Transverse colon (tissue), 4 donors: ENCODE measurements at regions not wholly inside any gene's neighbourhood (a gene's known extent, or its start where the extent isn't known, plus 50 kb on each side); places are given as distances from the start of the nearest gene placed in this dataset.

ENCODE experiments used
- DNase-seq: peaks from one replicate; pipeline ENCODE4 v3.0.0-alpha.2; 2019
- H3K27ac ChIP-seq, 4 donors: fragments of 200-600 bp; sonication (generic); 2 replicates each; pipeline ENCODE4 v1.5.1; 2016 to 2018; ENCODE audit warnings: inconsistent platforms in 4 of 4
- H3K27me3 ChIP-seq: fragments of 200-600 bp; sonication (generic); 2 replicates; pipeline ENCODE4 v1.5.1; 2017; ENCODE audit warnings: inconsistent platforms
- H3K36me3 ChIP-seq, 4 donors: fragments of 200-600 bp; sonication (generic); 2 replicates each; pipeline ENCODE4 v1.5.1; 2017 to 2019; ENCODE audit warnings: inconsistent platforms in 4 of 4
- H3K4me1 ChIP-seq, 4 donors: fragments of 200-600 bp; sonication (generic); 2 replicates each; pipeline ENCODE4 v1.5.1; 2017 to 2020; ENCODE audit warnings: inconsistent platforms in 4 of 4
- H3K4me3 ChIP-seq, 4 donors: fragments of 200-600 bp; sonication (generic); 1 replicate in 1 of 4; 2 replicates in 3 of 4; pipeline versions ENCODE4 v1.5.1 to v1.6.1; 2017 to 2019; ENCODE audit warnings: inconsistent platforms in 4 of 4
- H3K9me3 ChIP-seq, 2 donors: fragments of 200-600 bp; sonication (generic); 2 replicates each; pipeline ENCODE4 v1.5.1; 2017 to 2019; ENCODE audit warnings: inconsistent platforms in 2 of 2
- EP300 ChIP-seq: sonication (generic); formaldehyde crosslinking; IDR thresholded peaks from one replicate; pipeline ENCODE4 v1.6.1; 2017; ENCODE audit warnings: antibody characterized with exemption, low read depth
- POLR2A ChIP-seq: fragments of 450-650 bp; IDR thresholded peaks from one replicate; pipeline ENCODE4 v1.6.1; 2016; ENCODE audit warnings: antibody characterized with exemption, mild to moderate bottlenecking, moderate library complexity
- POLR2AphosphoS5 ChIP-seq, 3 donors: sonication (generic); formaldehyde crosslinking; IDR thresholded peaks; one replicate each; pipeline ENCODE4 v1.6.1; 2016; ENCODE audit warnings: antibody characterized with exemption in 3 of 3
- WGBS, 2 donors: methylation state at CpG; one replicate each; pipeline ENCODE4 v1.1.5; 2018; ENCODE audit warnings: low coverage in 1 of 2; 5-methylcytosine and 5-hydroxymethylcytosine counted together
- in situ Hi-C, 4 donors: fragments of 200-750 bp; cut with MboI; loops; one replicate each; pipeline versions ENCODE4 v1.15.0 to v1.15.1; 2017; ENCODE audit warnings: low sequenced_read_pairs in 3 of 4, low pct_ligation_motif_present in 1 of 4, low pct_unique_long_range_greater_than_20kb in 1 of 4
- intact Hi-C: fragments of 100-400 bp; cut with DNase I; formaldehyde crosslinking; loops from one replicate; pipeline ENCODE4 v1.15.1; 2023; ENCODE audit warnings: low total_unique reads
- TF ChIP-seq, protein P1 (sequence below), 5 experiments: fragments of 200-600 bp in 3 of 5; fragments of 450-650 bp in 2 of 5; sonication (generic) in 3 of 5; IDR thresholded peaks; 1 replicate in 2 of 5; 2 replicates in 3 of 5; pipeline ENCODE4 v1.5.1; 2016 to 2017; ENCODE audit warnings: antibody characterized with exemption in 5 of 5, inconsistent platforms in 3 of 5, mild to moderate bottlenecking in 2 of 5, moderate library complexity in 1 of 5

DNA sequence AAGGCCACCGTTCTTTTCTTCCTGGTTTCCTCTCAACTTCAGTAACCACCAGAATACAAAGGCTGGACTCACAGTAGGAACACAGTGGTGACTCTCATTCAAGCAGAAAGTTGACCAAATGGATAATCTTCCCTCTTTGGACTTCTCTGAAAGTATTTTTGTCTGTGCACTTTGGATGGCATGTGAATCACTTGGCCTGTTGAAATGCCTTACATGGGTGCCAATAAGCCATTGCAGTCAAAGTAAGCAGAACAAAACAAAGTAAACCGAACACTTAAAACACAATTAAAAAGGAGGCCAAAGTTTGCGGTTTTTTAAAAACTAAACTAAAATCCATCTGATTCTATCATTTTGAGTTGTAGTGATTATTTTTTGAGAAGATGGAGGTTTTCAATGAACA, 370.1 kb upstream of the DDHD1 start:
- Histone ChIP-seq H3K4me3 (no peak overlapping the region), H3K9me3 (no peaks in the 10 kb centered on the region), H3K4me1 (peaks cover 0 to 6% (median 0%) of the 10 kb centered on the region in 4 donors), H3K27me3 (no peaks in the 10 kb centered on the region), H3K36me3 (no peaks in the 10 kb centered on the region), H3K27ac (no peak overlapping the region)
- WGBS, 2 donors = 75 to 82% methylated on average over 3 of the region's 3 CpGs
- in situ Hi-C loops = no loop called here
- TF ChIP-seq, protein P1, sequence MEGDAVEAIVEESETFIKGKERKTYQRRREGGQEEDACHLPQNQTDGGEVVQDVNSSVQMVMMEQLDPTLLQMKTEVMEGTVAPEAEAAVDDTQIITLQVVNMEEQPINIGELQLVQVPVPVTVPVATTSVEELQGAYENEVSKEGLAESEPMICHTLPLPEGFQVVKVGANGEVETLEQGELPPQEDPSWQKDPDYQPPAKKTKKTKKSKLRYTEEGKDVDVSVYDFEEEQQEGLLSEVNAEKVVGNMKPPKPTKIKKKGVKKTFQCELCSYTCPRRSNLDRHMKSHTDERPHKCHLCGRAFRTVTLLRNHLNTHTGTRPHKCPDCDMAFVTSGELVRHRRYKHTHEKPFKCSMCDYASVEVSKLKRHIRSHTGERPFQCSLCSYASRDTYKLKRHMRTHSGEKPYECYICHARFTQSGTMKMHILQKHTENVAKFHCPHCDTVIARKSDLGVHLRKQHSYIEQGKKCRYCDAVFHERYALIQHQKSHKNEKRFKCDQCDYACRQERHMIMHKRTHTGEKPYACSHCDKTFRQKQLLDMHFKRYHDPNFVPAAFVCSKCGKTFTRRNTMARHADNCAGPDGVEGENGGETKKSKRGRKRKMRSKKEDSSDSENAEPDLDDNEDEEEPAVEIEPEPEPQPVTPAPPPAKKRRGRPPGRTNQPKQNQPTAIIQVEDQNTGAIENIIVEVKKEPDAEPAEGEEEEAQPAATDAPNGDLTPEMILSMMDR (IDR thresholded peaks at IDR 0.05) = no peak
- TF ChIP-seq POLR2A = no peak
- DNase-seq = no peak
- intact Hi-C loops = no loop called here

DNA sequence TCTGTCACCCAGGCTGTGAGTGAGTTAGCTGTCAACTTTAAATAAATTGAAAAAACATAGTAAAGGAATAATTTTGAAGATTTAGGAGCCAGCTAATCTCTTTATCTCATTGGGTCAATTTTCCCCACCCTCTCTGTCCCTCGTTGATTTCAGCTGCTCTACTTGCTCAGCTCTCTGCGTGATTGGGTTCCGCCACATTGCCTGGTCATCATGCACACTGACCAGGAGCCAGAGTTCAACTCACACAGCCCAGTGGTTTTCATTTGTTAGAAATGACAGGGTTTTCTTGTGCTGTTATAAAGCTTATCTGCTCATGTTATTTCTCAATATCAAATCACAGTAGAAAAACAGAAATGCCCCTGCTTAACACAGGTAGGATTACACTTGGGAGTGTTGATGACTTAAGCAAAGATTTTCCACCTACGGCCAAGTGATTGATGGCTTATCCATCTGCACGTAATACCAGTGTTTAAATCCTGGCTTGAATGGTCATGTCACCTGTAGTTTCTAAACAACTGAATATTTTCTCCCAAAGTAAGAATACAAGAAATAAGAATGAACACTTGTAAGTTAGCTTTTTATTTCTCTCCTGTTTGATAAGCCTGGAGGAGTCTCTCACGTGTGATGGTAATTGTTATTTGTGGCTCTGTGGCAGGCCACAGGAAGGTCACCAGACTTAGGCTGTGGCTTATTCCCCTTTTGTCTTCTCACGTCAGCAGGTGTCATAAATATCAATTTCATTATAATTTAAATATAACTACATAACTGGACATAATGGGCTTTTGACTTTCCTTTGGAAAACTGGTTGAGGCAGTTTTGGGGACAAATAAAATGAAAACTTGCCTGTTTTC, 367.2 kb upstream of the DDHD1 start:
- DNase-seq = no peak
- Histone ChIP-seq H3K27me3 (no peaks in the 10 kb centered on the region), H3K9me3 (no peaks in the 10 kb centered on the region), H3K27ac (no peak overlapping the region), H3K4me3 (no peak overlapping the region), H3K4me1 (peaks cover 0 to 8% (median 0%) of the 10 kb centered on the region in 4 donors), H3K36me3 (no peaks in the 10 kb centered on the region)
- no peak for TF ChIP-seq POLR2AphosphoS5 (IDR thresholded peaks at IDR 0.05)
- no peak for TF ChIP-seq EP300
- TF ChIP-seq, protein P1 (IDR thresholded peaks at IDR 0.05) = no peak
- TF ChIP-seq POLR2A = no peak
- 78 to 83% methylated on average over 7 of the region's 7 CpGs for WGBS, 2 donors
- in situ Hi-C loops (no loop called here), intact Hi-C loops (no loop called here)

DNA sequence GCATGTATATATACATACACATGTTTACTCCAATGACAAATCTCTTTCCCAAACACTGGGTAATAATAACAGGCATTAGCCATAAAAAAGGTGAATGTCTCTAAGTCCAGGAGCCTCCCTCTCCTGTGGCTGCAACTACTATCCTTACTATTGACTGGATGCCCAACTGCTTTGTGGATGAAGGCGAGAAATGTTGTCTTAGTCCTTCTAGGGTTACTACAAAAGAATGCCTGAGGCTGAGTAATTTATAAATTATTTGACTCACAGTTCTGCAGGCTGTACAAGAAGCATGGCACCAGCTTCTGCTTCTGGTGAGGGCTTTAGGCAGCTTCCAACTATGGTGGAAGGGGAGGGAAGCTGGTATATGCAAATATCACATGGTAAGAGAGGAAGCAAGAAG, 366.0 kb upstream of the DDHD1 start:
- in situ Hi-C loops = no loop called here
- no peak for DNase-seq
- intact Hi-C loops = no loop called here
- 71% methylated on average over 1 of the region's 1 CpG; no CpG with 5 or more reads in 1 of the 2 donors for WGBS, 2 donors
- no peak for TF ChIP-seq POLR2AphosphoS5 (IDR thresholded peaks at IDR 0.05)
- TF ChIP-seq POLR2A = no peak
- no peak for TF ChIP-seq EP300
- TF ChIP-seq, protein P1 (IDR thresholded peaks at IDR 0.05) = no peak
- Histone ChIP-seq H3K4me3 (no peak overlapping the region), H3K36me3 (no peaks in the 10 kb centered on the region), H3K27ac (no peak overlapping the region), H3K27me3 (no peaks in the 10 kb centered on the region), H3K4me1 (peaks cover 0 to 4% (median 0%) of the 10 kb centered on the region in 4 donors), H3K9me3 (no peaks in the 10 kb centered on the region)

DNA sequence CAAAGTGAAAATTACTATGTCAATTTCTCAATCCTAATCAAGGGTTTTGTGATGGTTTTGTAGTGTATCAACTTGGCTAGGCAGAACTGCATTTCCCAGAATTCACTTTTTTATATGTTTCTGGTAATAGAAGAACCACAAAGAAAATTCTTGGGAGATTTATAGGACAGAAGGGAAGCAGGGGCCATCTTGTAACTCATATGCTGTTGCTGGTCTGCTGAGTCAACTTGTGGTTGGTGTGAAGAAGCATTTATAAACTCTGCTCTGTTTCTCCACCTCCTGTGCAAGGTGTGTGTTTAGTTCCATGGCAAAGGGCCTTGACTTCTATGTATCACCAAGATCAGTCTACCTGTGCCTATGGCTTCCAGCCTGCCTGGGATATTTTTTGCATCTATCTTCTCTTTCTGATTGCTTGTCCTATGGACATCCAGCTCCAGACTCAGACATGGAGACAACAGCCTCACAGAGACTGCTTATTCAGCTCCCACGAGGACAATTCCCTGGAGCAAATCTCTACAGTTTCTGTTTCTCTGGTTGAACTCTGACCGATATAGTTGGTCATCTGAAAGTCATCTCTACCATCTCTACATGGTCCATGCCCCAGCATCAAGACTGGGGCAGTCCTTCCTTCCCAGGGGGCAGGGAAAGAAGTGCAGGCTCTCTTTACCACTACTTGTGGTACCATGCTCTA, 364.3 kb upstream of the DDHD1 start:
- Histone ChIP-seq H3K27ac (no peak overlapping the region), H3K4me3 (no peak overlapping the region), H3K27me3 (no peaks in the 10 kb centered on the region), H3K36me3 (no peaks in the 10 kb centered on the region), H3K4me1 (peaks cover 0 to 4% (median 0%) of the 10 kb centered on the region in 4 donors), H3K9me3 (no peaks in the 10 kb centered on the region)
- intact Hi-C loops = no loop called here
- in situ Hi-C loops = no loop called here
- TF ChIP-seq POLR2A (no peak), EP300 (no peak), POLR2AphosphoS5 (IDR thresholded peaks at IDR 0.05) (no peak)
- TF ChIP-seq, protein P1 (IDR thresholded peaks at IDR 0.05) = no peak
- DNase-seq = no peak
- 72 to 86% methylated on average over 2 of the region's 2 CpGs for WGBS, 2 donors
